Colonic mucosa (tissue), 4 donors: ENCODE measurements at regions not wholly inside any gene's neighbourhood (a gene's known extent, or its start where the extent isn't known, plus 50 kb on each side); places are given as distances from the start of the nearest gene placed in this dataset.

Experiments used
- DNase-seq: peaks from one replicate; pipeline ENCODE4 v3.0.0-alpha.2; 2020
- H3K27ac ChIP-seq: fragments of 200-600 bp; one replicate; pipeline ENCODE4 v1.8.0; 2021
- H3K27me3 ChIP-seq: fragments of 200-600 bp; one replicate; pipeline ENCODE4 v1.8.0; 2021
- H3K36me3 ChIP-seq: fragments of 200-600 bp; one replicate; pipeline ENCODE4 v1.8.0; 2021
- H3K4me1 ChIP-seq: fragments of 200-600 bp; one replicate; pipeline ENCODE4 v1.8.0; 2021; ENCODE audit warnings: mild to moderate bottlenecking
- H3K4me3 ChIP-seq: fragments of 200-600 bp; one replicate; pipeline ENCODE4 v1.8.0; 2021
- H3K9ac ChIP-seq, 2 donors: one replicate each; pipeline ENCODE4 v1.7.0; 2013; ENCODE audit warnings: control low read depth in 2 of 2, low read depth in 2 of 2, low read length in 2 of 2
- H3K9me3 ChIP-seq: fragments of 200-600 bp; one replicate; pipeline ENCODE4 v1.8.0; 2021
- intact Hi-C: fragments of 100-400 bp; cut with DNase I; formaldehyde crosslinking; loops from one replicate; pipeline ENCODE4 v1.14.1; 2022
- TF ChIP-seq, protein P1 (sequence below): fragments of 200-600 bp; IDR thresholded peaks from one replicate; pipeline ENCODE4 v1.8.0; 2022; ENCODE audit warnings: antibody characterized with exemption, mild to moderate bottlenecking
- donor health status: healthy.
- donor health status: DM: no; HTN: no; CAD: no.
- donor health status: DM: no; HTN: no; CAD: no.

DNA sequence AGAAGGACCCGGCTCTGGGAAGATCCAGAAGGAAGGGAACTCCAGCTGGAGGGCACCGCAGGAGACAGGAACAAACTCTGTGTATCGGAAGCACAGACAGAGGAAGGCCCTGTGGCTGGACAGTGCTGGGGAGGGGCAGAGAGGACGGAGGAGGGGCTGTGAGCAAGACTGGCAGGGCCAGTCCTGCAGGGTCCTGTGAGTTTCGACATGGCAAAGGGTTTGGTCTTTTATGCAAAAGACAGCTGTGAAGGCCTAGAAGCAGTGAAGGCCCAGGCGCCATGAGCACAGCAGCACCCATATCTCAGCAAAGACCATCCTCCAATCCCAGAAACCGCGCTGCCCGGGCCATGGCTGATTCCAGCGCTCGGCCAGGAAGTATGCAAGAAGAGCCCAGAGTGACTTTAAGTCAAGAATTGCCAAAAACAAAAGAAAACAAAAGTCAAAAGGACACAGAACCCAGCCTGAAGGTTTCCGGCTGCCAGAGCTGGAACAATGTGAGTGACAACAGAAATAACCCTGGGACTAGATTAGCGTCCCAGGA, 126.5 kb downstream of the NCOR2 start:
- intact Hi-C loops, result no loop called here
- DNase-seq, result no peak
- Histone ChIP-seq H3K9ac (peak overlapping the region; percentile 31 to 35), H3K27ac (peak overlapping the region; percentile 29), H3K4me3 (no peak overlapping the region), H3K9me3 (no peaks in the 10 kb centered on the region), H3K36me3 (no peaks in the 10 kb centered on the region), H3K4me1 (no peaks in the 10 kb centered on the region), H3K27me3 (no peaks in the 10 kb centered on the region)
- TF ChIP-seq, protein P1, sequence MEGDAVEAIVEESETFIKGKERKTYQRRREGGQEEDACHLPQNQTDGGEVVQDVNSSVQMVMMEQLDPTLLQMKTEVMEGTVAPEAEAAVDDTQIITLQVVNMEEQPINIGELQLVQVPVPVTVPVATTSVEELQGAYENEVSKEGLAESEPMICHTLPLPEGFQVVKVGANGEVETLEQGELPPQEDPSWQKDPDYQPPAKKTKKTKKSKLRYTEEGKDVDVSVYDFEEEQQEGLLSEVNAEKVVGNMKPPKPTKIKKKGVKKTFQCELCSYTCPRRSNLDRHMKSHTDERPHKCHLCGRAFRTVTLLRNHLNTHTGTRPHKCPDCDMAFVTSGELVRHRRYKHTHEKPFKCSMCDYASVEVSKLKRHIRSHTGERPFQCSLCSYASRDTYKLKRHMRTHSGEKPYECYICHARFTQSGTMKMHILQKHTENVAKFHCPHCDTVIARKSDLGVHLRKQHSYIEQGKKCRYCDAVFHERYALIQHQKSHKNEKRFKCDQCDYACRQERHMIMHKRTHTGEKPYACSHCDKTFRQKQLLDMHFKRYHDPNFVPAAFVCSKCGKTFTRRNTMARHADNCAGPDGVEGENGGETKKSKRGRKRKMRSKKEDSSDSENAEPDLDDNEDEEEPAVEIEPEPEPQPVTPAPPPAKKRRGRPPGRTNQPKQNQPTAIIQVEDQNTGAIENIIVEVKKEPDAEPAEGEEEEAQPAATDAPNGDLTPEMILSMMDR, result no peak

DNA sequence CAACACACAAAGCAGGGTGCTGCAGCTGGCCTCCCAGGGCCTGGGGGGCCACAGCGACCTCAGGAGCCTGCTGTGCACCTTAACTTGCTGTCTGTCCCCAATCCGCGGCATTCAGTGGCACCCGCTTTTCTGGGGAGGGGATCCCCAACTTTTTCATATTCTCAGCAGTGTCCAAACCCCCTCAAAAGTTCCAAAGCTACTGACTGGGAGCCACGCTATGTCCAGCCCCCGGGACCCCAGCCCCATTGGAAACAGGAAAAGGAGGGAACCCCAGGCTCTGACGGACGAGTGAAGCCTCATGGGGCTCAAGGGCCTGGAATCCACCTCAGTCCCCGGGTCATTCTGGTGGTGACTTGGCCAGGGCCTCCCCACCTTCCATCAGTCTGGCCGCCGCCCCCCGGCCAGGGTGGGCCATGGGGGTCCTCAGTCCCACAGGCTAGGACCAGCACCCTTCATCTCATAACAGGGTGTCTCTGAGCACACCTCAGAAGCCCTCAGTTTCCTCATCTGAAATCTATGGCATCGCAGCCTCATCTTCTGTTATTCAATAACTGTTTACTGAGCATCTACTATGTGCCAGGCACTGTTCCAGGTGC, 127.3 kb downstream of the NCOR2 start:
- no peak overlapping the region for H3K9ac ChIP-seq
- H3K27ac ChIP-seq, result no peak overlapping the region
- H3K4me3 ChIP-seq, result no peak overlapping the region
- H3K9me3 ChIP-seq, result no peaks in the 10 kb centered on the region
- TF ChIP-seq, protein P1, result no peak
- intact Hi-C loops, result no loop called here
- no peaks in the 10 kb centered on the region for H3K4me1 ChIP-seq
- DNase-seq, result no peak
- H3K36me3 ChIP-seq, result no peaks in the 10 kb centered on the region
- no peaks in the 10 kb centered on the region for H3K27me3 ChIP-seq

DNA sequence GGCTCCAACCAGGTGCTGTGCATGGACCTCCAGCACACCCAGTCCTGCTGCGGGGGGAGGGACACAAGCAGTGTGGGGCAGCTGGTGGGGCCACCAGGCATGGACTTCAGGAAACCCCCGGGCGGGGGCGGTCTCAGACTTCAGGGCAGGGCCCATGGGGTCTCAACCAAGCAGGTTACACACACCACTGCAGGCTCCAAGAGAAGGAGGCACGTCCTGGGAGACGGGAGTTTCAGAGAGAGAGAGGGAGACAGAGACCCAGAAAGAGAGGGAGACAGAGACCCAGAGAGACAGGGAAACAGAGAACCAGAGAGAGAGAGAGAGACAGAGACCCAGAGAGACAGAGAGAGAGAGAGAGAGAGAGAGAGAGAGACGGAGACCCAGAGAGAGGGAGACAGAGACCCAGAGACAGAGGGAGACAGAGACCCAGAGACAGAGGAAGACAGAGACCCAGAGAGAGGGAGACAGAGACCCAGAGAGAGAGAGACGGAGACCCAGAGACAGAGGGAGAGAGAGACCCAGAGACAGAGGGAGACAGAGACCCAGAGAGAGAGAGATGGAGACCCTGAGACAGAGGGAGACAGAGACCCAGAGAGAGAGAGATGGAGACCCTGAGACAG, 128.9 kb downstream of the NCOR2 start:
- TF ChIP-seq, protein P1, result no peak
- no peak overlapping the region for H3K27ac ChIP-seq
- no peaks in the 10 kb centered on the region for H3K9me3 ChIP-seq
- DNase-seq, result no peak
- no peak overlapping the region for H3K4me3 ChIP-seq
- H3K27me3 ChIP-seq, result no peaks in the 10 kb centered on the region
- H3K9ac ChIP-seq, result no peak overlapping the region
- no peaks in the 10 kb centered on the region for H3K4me1 ChIP-seq
- no peaks in the 10 kb centered on the region for H3K36me3 ChIP-seq
- intact Hi-C loops, result no loop called here

DNA sequence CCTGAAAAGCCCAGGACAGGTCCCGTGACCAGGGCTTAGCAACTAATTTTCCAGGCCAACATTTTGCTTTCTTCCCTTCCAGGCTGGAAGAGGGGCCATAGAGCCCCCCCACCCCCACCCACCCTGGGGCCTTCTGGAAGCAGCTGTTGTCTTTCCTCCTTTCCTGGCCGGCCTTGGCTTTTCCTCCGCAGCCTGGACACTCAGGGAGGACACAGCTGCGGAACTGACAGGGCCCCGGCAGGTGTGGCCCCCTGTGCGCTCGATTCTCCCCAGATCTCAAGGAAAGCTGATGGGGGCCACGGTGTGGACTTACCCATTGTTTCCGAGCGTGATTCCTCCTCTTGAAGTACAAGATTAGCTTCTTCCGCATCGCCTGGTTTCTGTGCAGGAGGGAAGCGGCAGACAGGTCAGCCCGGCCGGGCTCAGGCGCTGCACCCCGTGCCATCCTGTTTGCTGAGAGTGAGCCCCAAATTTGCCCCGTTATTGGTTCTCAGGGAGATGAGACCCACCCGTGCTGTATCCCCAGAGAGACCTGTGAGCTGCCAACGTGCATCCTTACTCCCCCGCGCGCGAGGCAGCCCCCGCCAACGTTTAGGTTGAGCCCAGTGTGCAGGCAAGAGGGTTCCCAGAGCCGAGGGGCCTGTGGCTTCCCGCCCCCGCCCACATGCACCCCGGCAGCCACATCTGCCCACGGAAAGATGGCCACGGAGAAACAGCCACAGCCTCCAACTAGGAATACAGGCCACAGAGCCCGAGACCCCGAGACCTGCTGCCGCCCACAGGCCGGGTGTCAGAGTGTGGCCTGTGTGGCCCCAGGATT, 129.6 kb downstream of the NCOR2 start:
- TF ChIP-seq, protein P1, result no peak
- Histone ChIP-seq H3K9me3 (no peaks in the 10 kb centered on the region), H3K36me3 (no peaks in the 10 kb centered on the region), H3K4me1 (no peaks in the 10 kb centered on the region), H3K27ac (no peak overlapping the region), H3K4me3 (no peak overlapping the region), H3K27me3 (no peaks in the 10 kb centered on the region), H3K9ac (no peak overlapping the region)
- intact Hi-C loops, result no loop called here
- no peak for DNase-seq

DNA sequence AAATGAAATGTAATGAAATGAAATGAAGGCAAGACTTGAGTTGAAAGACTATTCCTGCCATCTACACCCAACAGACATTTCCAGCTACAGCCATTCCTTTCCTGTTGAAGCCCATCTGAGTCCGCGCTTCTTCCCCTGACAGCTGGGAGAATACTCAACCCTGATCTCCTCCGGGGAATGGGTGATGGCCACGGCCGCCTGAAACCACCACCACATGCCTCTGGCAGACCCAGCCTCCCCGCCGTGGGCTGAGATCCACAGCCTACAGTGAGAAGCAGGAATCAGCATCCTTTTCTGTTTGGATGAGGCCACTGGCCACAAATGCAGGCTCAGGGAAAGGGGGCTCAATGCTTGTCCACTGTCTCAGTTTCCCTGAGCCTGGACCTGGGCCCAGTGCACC, 130.3 kb downstream of the NCOR2 start:
- Histone ChIP-seq H3K36me3 (no peaks in the 10 kb centered on the region), H3K27me3 (no peaks in the 10 kb centered on the region), H3K9ac (no peak overlapping the region), H3K9me3 (no peaks in the 10 kb centered on the region), H3K4me1 (no peaks in the 10 kb centered on the region), H3K27ac (no peak overlapping the region), H3K4me3 (no peak overlapping the region)
- TF ChIP-seq, protein P1, result no peak
- intact Hi-C loops, result no loop called here
- DNase-seq, result no peak
